HepG2 (cell line): ENCODE measurements at regions not wholly inside any gene's neighbourhood (a gene's known extent, or its start where the extent isn't known, plus 50 kb on each side); places are given as distances from the start of the nearest gene placed in this dataset.

ENCODE experiments used
- ATAC-seq: fragments of 200-7000 bp; cut with Tn5 transposase; 3 replicates; pipeline ENCODE4 v1.9.1; 2020; ENCODE audit warnings: mild to moderate bottlenecking, moderate library complexity
- BruUV-seq: library from RNA; stranded (reverse); fragments of 400-500 nt; replicated peaks from 2 replicates; lab custom pipeline; 2021; lab: Mats Ljungman, UMichigan
- CTCF ChIA-PET: fragments of 300-600 bp; formaldehyde crosslinking; extraction: SDS; loops from one replicate; lab custom pipeline; 2021; ENCODE audit warnings: low total read pairs, inconsistent platforms, low intra/inter-chr PET ratio; lab: Yijun Ruan, JAX
- POLR2A ChIA-PET: fragments of 350-600 bp; sonication (Branson Sonifier 250); formaldehyde crosslinking; loops from one replicate; lab custom pipeline; 2020; ENCODE audit warnings: antibody characterized with exemption, inconsistent platforms; lab: Yijun Ruan, JAX
- DNase-seq: peaks from one replicate; pipeline ENCODE4 v3.0.0-alpha.2; 2015; ENCODE audit warnings: low spot score
- FAIRE-seq: peaks from 3 replicates; lab custom pipeline; 2011; peaks lifted over from hg19 to GRCh38; lab: Jason Lieb, UNC
- H2AFZ ChIP-seq: one replicate; pipeline ENCODE4 v1.6.1; 2011; ENCODE audit warnings: low read length, inconsistent platforms
- H3K27ac ChIP-seq: fragments of 300-600 bp; 3 replicates; pipeline ENCODE4 v1.8.0; 2011; ENCODE audit warnings: mixed run types, mild to moderate bottlenecking, mixed read lengths, low read length, inconsistent platforms; ENCODE audit not compliant: insufficient read depth; ENCODE audit errors: extremely low read length
- H3K27me3 ChIP-seq, 2 experiments: fragments of 200-600 bp in 1 of 2; 2 replicates in 1 of 2; 3 replicates in 1 of 2; pipeline versions ENCODE4 v1.6.0 to v1.8.0; 2011; ENCODE audit warnings: low read length in 2 of 2, mild to moderate bottlenecking in 2 of 2, moderate library complexity in 2 of 2, inconsistent platforms in 1 of 2; ENCODE audit not compliant: insufficient read depth in 2 of 2, control insufficient read depth in 1 of 2
- H3K36me3 ChIP-seq, 2 experiments: fragments of 200-600 bp in 1 of 2; replicated peaks in 1 of 2; 2 replicates in 1 of 2; 3 replicates in 1 of 2; pipeline versions ENCODE4 v1.5.1 to v1.8.0; 2011; ENCODE audit warnings: low read length in 2 of 2, inconsistent platforms in 1 of 2; ENCODE audit not compliant: insufficient read depth in 2 of 2, control insufficient read depth in 1 of 2
- H3K4me1 ChIP-seq: 2 replicates; pipeline ENCODE4 v1.5.1; 2012; ENCODE audit warnings: low read length, inconsistent platforms; ENCODE audit not compliant: insufficient read depth
- H3K4me2 ChIP-seq: 2 replicates; pipeline ENCODE4 v1.6.0; 2011; ENCODE audit warnings: low read depth, low read length, inconsistent platforms
- H3K4me3 ChIP-seq, 3 experiments: fragments of 200-600 bp in 1 of 3; sonication (generic), shearing (Covaris generic) in 1 of 3; replicated peaks in 1 of 3; 2 replicates each; pipeline ENCODE4 v1.5.1; 2011 to 2016; ENCODE audit warnings: low read length in 3 of 3, inconsistent platforms in 2 of 3, low read depth in 2 of 3, mild to moderate bottlenecking in 2 of 3, control low read depth in 1 of 3, mixed read lengths in 1 of 3; ENCODE audit not compliant: insufficient read depth in 1 of 3
- H3K79me2 ChIP-seq: one replicate; pipeline ENCODE4 v1.6.1; 2011; ENCODE audit warnings: low read length, inconsistent platforms; ENCODE audit not compliant: insufficient read depth
- H3K9ac ChIP-seq: 2 replicates; pipeline ENCODE4 v1.6.0; 2011; ENCODE audit warnings: mild to moderate bottlenecking, low read depth, low read length, inconsistent platforms; ENCODE audit not compliant: insufficient read depth
- H3K9me3 ChIP-seq: 2 replicates; pipeline ENCODE4 v1.5.1; 2012; ENCODE audit warnings: mild to moderate bottlenecking, low read length
- H4K20me1 ChIP-seq: 2 replicates; pipeline ENCODE4 v1.6.0; 2011; ENCODE audit warnings: inconsistent platforms, mild to moderate bottlenecking, low read length, moderate library complexity; ENCODE audit not compliant: insufficient read depth
- CENPBD1 ChIP-seq: sonication (generic); formaldehyde crosslinking; IDR thresholded peaks from 2 replicates; pipeline ENCODE4 v1.8.0; 2022; ENCODE audit warnings: missing genetic modification reagents, low read depth, mild to moderate bottlenecking, borderline replicate concordance
- FOXA1 ChIP-seq, 2 experiments: fragments of 450-650 bp in 1 of 2; sonication (generic) in 1 of 2; formaldehyde crosslinking in 1 of 2; IDR thresholded peaks; 2 replicates each; pipeline versions ENCODE4 v1.4.0 to v1.6.1; 2016 to 2020; ENCODE audit warnings: missing genetic modification reagents in 1 of 2
- FOXA3 ChIP-seq: IDR thresholded peaks from 2 replicates; pipeline ENCODE4 v1.6.1; 2016; ENCODE audit warnings: missing genetic modification reagents, missing compliant biosample characterization
- MAFK ChIP-seq, 2 experiments: IDR thresholded peaks in 1 of 2; conservative IDR thresholded peaks in 1 of 2; 2 replicates each; pipeline ENCODE4 v1.6.1; 2011; ENCODE audit warnings: improper control_type of control experiment in 2 of 2, low read length in 2 of 2
- POGK ChIP-seq: sonication (generic); formaldehyde crosslinking; conservative IDR thresholded peaks from 2 replicates; pipeline ENCODE4 v1.8.0; 2022; ENCODE audit warnings: mild to moderate bottlenecking, moderate library complexity, missing genetic modification reagents
- ZNF382 ChIP-seq: sonication (generic); formaldehyde crosslinking; IDR thresholded peaks from 2 replicates; pipeline ENCODE4 v1.5.0; 2020; ENCODE audit warnings: missing genetic modification reagents, mild to moderate bottlenecking, borderline replicate concordance
- ZNF501 ChIP-seq: sonication (generic); formaldehyde crosslinking; IDR thresholded peaks from 2 replicates; pipeline ENCODE4 v1.5.1; 2020; ENCODE audit warnings: mild to moderate bottlenecking, moderate library complexity, missing genetic modification reagents
- whole genome bisulfite sequencing: methylation state at CpG from one replicate; pipeline ENCODE4 v1.1.6; 2017; ENCODE audit warnings: low lambda C conversion rate; 5-methylcytosine and 5-hydroxymethylcytosine counted together
- in situ Hi-C: cut with HindIII; loops from 2 replicates; pipeline ENCODE4 v1.10.0; 2017; ENCODE audit warnings: low pct_unique_long_range_greater_than_20kb; ENCODE audit not compliant: extremely low pct_ligation_motif_present
- intact Hi-C: fragments of 100-400 bp; cut with micrococcal nuclease; formaldehyde crosslinking; loops from one replicate; pipeline ENCODE4 v1.10.0; 2022; ENCODE audit not compliant: unreplicated experiment

GRCh38 chr22:19615001-19615461 lies 90.8 kb upstream of the CLDN5 start:
- Histone ChIP-seq H2AFZ (no peak overlapping the region), H3K79me2 (no peaks in the 10 kb centered on the region), H3K27me3 (peaks cover 2 to 55% of the 10 kb centered on the region in 2 experiments; a peak in 3 of 5 replicates), H3K4me2 (no peak overlapping the region; the same call in 1 of the 2 replicates), H3K4me3 (no peak overlapping the region), H3K36me3 (no peaks in the 10 kb centered on the region), H3K4me1 (0 out of 2 replicates have a peak, but pooled peaks cover 5% of the 10 kb centered on the region), H3K9ac (no peak overlapping the region), H4K20me1 (no peaks in the 10 kb centered on the region), H3K27ac (no peak overlapping the region), H3K9me3 (no peaks in the 10 kb centered on the region)
- ATAC-seq, result peak; percentile 39; the same call in 2 of the 3 replicates
- intact Hi-C loops, result no loop called here
- ChIA-PET CTCF (no interaction called here), POLR2A (no interaction called here)
- no peak for DNase-seq
- no TSS peak for BruUV-seq
- in situ Hi-C loops, result no loop called here
- FAIRE-seq, result no peak
- 5% methylated on average over 12 of the region's 13 CpGs for WGBS
- TF ChIP-seq FOXA1 (IDR thresholded peaks at IDR 0.05) (no peak), FOXA1 (CRISPR knock-in tag; IDR thresholded peaks at IDR 0.05) (peak; percentile 50; the same call in 1 of the 2 replicates), POGK (CRISPR knock-in tag) (no peak), FOXA3 (CRISPR knock-in tag) (peak; percentile 12; the same call in 1 of the 2 replicates)

GRCh38 chr22:19615867-19616581 lies 91.8 kb upstream of the CLDN5 start:
- no peaks in the 10 kb centered on the region for H3K36me3 ChIP-seq
- no peaks in the 10 kb centered on the region for H3K79me2 ChIP-seq
- in situ Hi-C loops (no loop called here), intact Hi-C loops (no loop called here)
- BruUV-seq, result no TSS peak
- no peak overlapping the region for H3K4me3 ChIP-seq
- TF ChIP-seq CENPBD1, result no peak
- no peak for TF ChIP-seq ZNF501
- TF ChIP-seq MAFK (conservative IDR thresholded peaks at IDR 0.05 in 1 of 2, IDR thresholded peaks at IDR 0.05 in 1 of 2; ENCODE audit: low read length in 2 of 2), result peak in 1 of 2 experiments; percentile 61; a peak in 2 of 4 replicates
- TF ChIP-seq ZNF382, result no peak
- TF ChIP-seq, all 625 proteins: peak for 1
- FAIRE-seq (no peak), ATAC-seq (no peak), DNase-seq (no peak)
- no peak overlapping the region for H3K4me2 ChIP-seq
- no peak overlapping the region for H3K9ac ChIP-seq
- H3K4me1 ChIP-seq, result 0 out of 2 replicates have a peak, but pooled peaks cover 5% of the 10 kb centered on the region
- H2AFZ ChIP-seq, result no peak overlapping the region
- H3K27me3 ChIP-seq, result peaks cover 0 to 48% of the 10 kb centered on the region in 2 experiments; a peak in 3 of 5 replicates
- H3K27ac ChIP-seq, result no peak overlapping the region
- CTCF ChIA-PET, result no interaction called here
- H3K9me3 ChIP-seq, result no peaks in the 10 kb centered on the region
- H4K20me1 ChIP-seq, result no peaks in the 10 kb centered on the region
- WGBS, result 46% methylated on average over 9 of the region's 9 CpGs
- POLR2A ChIA-PET, result no interaction called here
